DOHH2 (cell line): ENCODE measurements at regions not wholly inside any gene's neighbourhood (a gene's known extent, or its start where the extent isn't known, plus 50 kb on each side); places are given as distances from the start of the nearest gene placed in this dataset.

Experiments
- H3F3A ChIP-seq: fragments of 200-600 bp; sonication (generic), shearing (Covaris generic); 2 replicates; pipeline ENCODE4 v1.6.0; 2016; ENCODE audit warnings: antibody characterized with exemption, mild to moderate bottlenecking; ENCODE audit not compliant: control insufficient read depth, insufficient read depth
- H3K27ac ChIP-seq: fragments of 200-600 bp; sonication (generic); 2 replicates; pipeline ENCODE4 v1.5.1; 2014; ENCODE audit warnings: low read depth, mild to moderate bottlenecking, low read length, moderate library complexity
- H3K27me3 ChIP-seq: fragments of 200-600 bp; sonication (generic); 2 replicates; pipeline ENCODE4 v1.6.1; 2014; ENCODE audit warnings: mild to moderate bottlenecking, low read length, mixed read lengths; ENCODE audit not compliant: control insufficient read depth
- H3K36me3 ChIP-seq: fragments of 200-600 bp; sonication (generic); 2 replicates; pipeline ENCODE4 v1.6.1; 2014; ENCODE audit warnings: mild to moderate bottlenecking, low read length, moderate library complexity, mixed read lengths; ENCODE audit not compliant: control insufficient read depth
- H3K4me1 ChIP-seq: fragments of 200-600 bp; sonication (generic); 2 replicates; pipeline ENCODE4 v1.6.1; 2014; ENCODE audit warnings: mild to moderate bottlenecking, low read length, mixed read lengths; ENCODE audit not compliant: control insufficient read depth
- H3K4me2 ChIP-seq: fragments of 200-600 bp; sonication (generic); 2 replicates; pipeline ENCODE4 v1.6.0; 2014; ENCODE audit warnings: mild to moderate bottlenecking, low read length, moderate library complexity
- H3K4me3 ChIP-seq: fragments of 200-600 bp; sonication (generic); 2 replicates; pipeline ENCODE4 v1.5.1; 2014; ENCODE audit warnings: mild to moderate bottlenecking, low read length, mixed read lengths
- H3K79me2 ChIP-seq: fragments of 200-600 bp; sonication (generic); 2 replicates; pipeline ENCODE4 v1.6.1; 2014; ENCODE audit warnings: mild to moderate bottlenecking, low read length, mixed read lengths; ENCODE audit not compliant: control insufficient read depth
- H3K9me2 ChIP-seq: fragments of 200-600 bp; sonication (generic); replicated peaks from 2 replicates; pipeline ENCODE4 v1.6.1; 2014; ENCODE audit warnings: mild to moderate bottlenecking, low read length, mixed read lengths; ENCODE audit not compliant: control insufficient read depth
- H3K9me3 ChIP-seq: fragments of 200-600 bp; sonication (generic); 2 replicates; pipeline ENCODE4 v1.6.1; 2014; ENCODE audit warnings: antibody characterized with exemption, low read length, mixed read lengths; ENCODE audit not compliant: control insufficient read depth, insufficient read depth
- H4K20me1 ChIP-seq: fragments of 200-600 bp; sonication (generic); 2 replicates; pipeline ENCODE4 v1.6.0; 2014; ENCODE audit warnings: low read depth, mild to moderate bottlenecking, antibody characterized with exemption, low read length, moderate library complexity; ENCODE audit not compliant: control insufficient read depth, insufficient read depth
- EZH2phosphoT487 ChIP-seq: fragments of 200-600 bp; sonication (generic); IDR thresholded peaks from 2 replicates; pipeline ENCODE4 v1.6.1; 2017; ENCODE audit warnings: borderline replicate concordance, mild to moderate bottlenecking, antibody characterized with exemption, low read length, moderate library complexity, mixed read lengths
- TF ChIP-seq, protein P1 (sequence below): fragments of 200-600 bp; sonication (generic); IDR thresholded peaks from one replicate; pipeline ENCODE4 v1.5.1; 2014; ENCODE audit warnings: antibody characterized with exemption, mild to moderate bottlenecking, low read depth, low read length; ENCODE audit not compliant: poor library complexity, severe bottlenecking

- H3K36me3 ChIP-seq, result no peaks in the 10 kb centered on the region
- H3K4me1 ChIP-seq, result no peaks in the 10 kb centered on the region
- no peak overlapping the region for H3K4me3 ChIP-seq
- no peaks in the 10 kb centered on the region for H3K9me2 ChIP-seq
- no peak for TF ChIP-seq EZH2phosphoT487
- TF ChIP-seq, protein P1, sequence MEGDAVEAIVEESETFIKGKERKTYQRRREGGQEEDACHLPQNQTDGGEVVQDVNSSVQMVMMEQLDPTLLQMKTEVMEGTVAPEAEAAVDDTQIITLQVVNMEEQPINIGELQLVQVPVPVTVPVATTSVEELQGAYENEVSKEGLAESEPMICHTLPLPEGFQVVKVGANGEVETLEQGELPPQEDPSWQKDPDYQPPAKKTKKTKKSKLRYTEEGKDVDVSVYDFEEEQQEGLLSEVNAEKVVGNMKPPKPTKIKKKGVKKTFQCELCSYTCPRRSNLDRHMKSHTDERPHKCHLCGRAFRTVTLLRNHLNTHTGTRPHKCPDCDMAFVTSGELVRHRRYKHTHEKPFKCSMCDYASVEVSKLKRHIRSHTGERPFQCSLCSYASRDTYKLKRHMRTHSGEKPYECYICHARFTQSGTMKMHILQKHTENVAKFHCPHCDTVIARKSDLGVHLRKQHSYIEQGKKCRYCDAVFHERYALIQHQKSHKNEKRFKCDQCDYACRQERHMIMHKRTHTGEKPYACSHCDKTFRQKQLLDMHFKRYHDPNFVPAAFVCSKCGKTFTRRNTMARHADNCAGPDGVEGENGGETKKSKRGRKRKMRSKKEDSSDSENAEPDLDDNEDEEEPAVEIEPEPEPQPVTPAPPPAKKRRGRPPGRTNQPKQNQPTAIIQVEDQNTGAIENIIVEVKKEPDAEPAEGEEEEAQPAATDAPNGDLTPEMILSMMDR, result no peak
- no peak overlapping the region for H3K4me2 ChIP-seq
- no peaks in the 10 kb centered on the region for H3F3A ChIP-seq
- H3K79me2 ChIP-seq, result no peaks in the 10 kb centered on the region
- H4K20me1 ChIP-seq, result no peaks in the 10 kb centered on the region
- H3K27ac ChIP-seq, result no peak overlapping the region
- no peaks in the 10 kb centered on the region for H3K9me3 ChIP-seq
- H3K27me3 ChIP-seq, result no peaks in the 10 kb centered on the region
These were observed 111.4 kb upstream of the TAC1 start for GRCh38 chr7:97620495-97620894.

- no peaks in the 10 kb centered on the region for H3K36me3 ChIP-seq
- H3K4me2 ChIP-seq, result no peak overlapping the region
- no peaks in the 10 kb centered on the region for H3K4me1 ChIP-seq
- H3K9me2 ChIP-seq, result no peaks in the 10 kb centered on the region
- no peak overlapping the region for H3K27ac ChIP-seq
- H4K20me1 ChIP-seq, result no peaks in the 10 kb centered on the region
- no peak for TF ChIP-seq EZH2phosphoT487
- TF ChIP-seq, protein P1, result no peak
- no peaks in the 10 kb centered on the region for H3K9me3 ChIP-seq
- H3K79me2 ChIP-seq, result no peaks in the 10 kb centered on the region
- no peaks in the 10 kb centered on the region for H3K27me3 ChIP-seq
- no peak overlapping the region for H3K4me3 ChIP-seq
- no peaks in the 10 kb centered on the region for H3F3A ChIP-seq
These were observed 108.6 kb upstream of the TAC1 start for GRCh38 chr7:97623333-97623732.

DNA sequence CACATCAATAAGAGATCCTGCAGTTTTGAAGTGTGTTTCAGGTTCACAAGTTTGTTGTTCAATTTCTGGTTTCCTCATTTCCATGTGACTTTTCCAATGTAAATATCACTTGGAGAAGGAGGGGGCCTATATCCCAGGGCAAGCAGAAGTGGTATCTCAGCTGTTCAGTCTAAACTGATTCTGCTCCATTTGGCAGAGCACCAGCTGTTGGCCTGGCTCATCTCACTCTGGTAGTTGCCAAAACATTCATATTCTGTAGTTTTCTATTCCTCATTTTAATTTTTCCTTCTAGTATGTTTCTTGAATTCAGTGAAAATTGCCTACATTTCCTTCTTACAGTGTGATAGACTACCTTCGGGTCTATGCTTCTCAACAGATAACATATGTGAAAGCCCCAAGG lies 101.8 kb upstream of the TAC1 start:
- Histone ChIP-seq H3F3A (no peaks in the 10 kb centered on the region), H3K27ac (no peak overlapping the region), H3K4me2 (no peak overlapping the region), H4K20me1 (no peaks in the 10 kb centered on the region), H3K27me3 (no peaks in the 10 kb centered on the region), H3K9me2 (no peaks in the 10 kb centered on the region), H3K36me3 (no peaks in the 10 kb centered on the region), H3K9me3 (no peaks in the 10 kb centered on the region), H3K4me3 (no peak overlapping the region), H3K79me2 (no peaks in the 10 kb centered on the region), H3K4me1 (no peaks in the 10 kb centered on the region)
- TF ChIP-seq, protein P1, result no peak

- Histone ChIP-seq H3K9me3 (no peaks in the 10 kb centered on the region), H4K20me1 (no peaks in the 10 kb centered on the region), H3K27me3 (no peaks in the 10 kb centered on the region), H3K4me3 (no peak overlapping the region), H3K27ac (no peak overlapping the region), H3K36me3 (no peaks in the 10 kb centered on the region), H3K4me2 (no peak overlapping the region), H3K4me1 (no peaks in the 10 kb centered on the region), H3F3A (no peaks in the 10 kb centered on the region), H3K9me2 (no peaks in the 10 kb centered on the region), H3K79me2 (no peaks in the 10 kb centered on the region)
- TF ChIP-seq, protein P1, result no peak
- TF ChIP-seq EZH2phosphoT487, result no peak
These were observed 96.3 kb upstream of the TAC1 start for GRCh38 chr7:97635622-97636021.
